BLaER1 (cell line): ENCODE measurements at regions not wholly inside any gene's neighbourhood (a gene's known extent, or its start where the extent isn't known, plus 50 kb on each side); places are given as distances from the start of the nearest gene placed in this dataset.

Experiments
- H3K27ac ChIP-seq: shearing (Covaris generic); formaldehyde crosslinking; 2 replicates; pipeline ENCODE4 v1.8.1; 2022
- H3K27me3 ChIP-seq: shearing (Covaris generic); formaldehyde crosslinking; 2 replicates; pipeline ENCODE4 v1.8.1; 2022
- H3K36me3 ChIP-seq: shearing (Covaris generic); formaldehyde crosslinking; 2 replicates; pipeline ENCODE4 v1.8.1; 2022
- H3K4me1 ChIP-seq: shearing (Covaris generic); formaldehyde crosslinking; 2 replicates; pipeline ENCODE4 v1.8.1; 2022
- H3K4me2 ChIP-seq: shearing (Covaris generic); formaldehyde crosslinking; 2 replicates; pipeline ENCODE4 v1.8.1; 2022
- H3K4me3 ChIP-seq: shearing (Covaris generic); formaldehyde crosslinking; 2 replicates; pipeline ENCODE4 v1.8.1; 2022
- H3K9ac ChIP-seq: shearing (Covaris generic); formaldehyde crosslinking; 2 replicates; pipeline ENCODE4 v1.8.1; 2022
- H3K9me3 ChIP-seq: shearing (Covaris generic); formaldehyde crosslinking; 2 replicates; pipeline ENCODE4 v1.8.1; 2022
- H4K20me1 ChIP-seq: shearing (Covaris generic); formaldehyde crosslinking; 2 replicates; pipeline ENCODE4 v1.8.1; 2022
- Cebpa-rat ChIP-seq: shearing (Covaris generic); IDR thresholded peaks from 2 replicates; pipeline ENCODE4 v1.8.1; 2022

DNA sequence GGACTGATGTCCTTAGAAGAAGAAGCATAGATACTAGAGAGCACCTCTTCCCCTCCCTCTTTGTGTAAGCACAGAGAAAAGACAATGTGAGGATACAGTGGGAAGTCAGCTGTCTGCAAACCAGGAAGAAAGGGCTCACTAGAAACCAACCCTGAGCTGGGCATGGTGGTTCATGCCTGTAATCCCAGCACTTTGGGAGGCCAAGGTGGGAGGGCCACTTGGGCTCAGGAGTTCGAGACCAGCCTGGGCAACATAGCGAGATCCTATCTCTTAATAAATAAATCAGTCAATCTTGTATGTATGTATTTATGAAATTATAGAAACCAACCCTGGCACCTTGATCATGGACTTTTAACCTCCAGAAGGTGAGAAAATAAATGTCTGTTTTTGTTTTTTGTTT, 118.3 kb downstream of the NPIPB5 start:
- Histone ChIP-seq H3K4me1 (no peaks in the 10 kb centered on the region), H3K27me3 (no peaks in the 10 kb centered on the region), H3K27ac (no peak overlapping the region), H3K36me3 (no peaks in the 10 kb centered on the region), H3K9me3 (no peaks in the 10 kb centered on the region), H3K4me3 (no peak overlapping the region), H3K9ac (no peak overlapping the region), H3K4me2 (no peak overlapping the region), H4K20me1 (no peaks in the 10 kb centered on the region)
- TF ChIP-seq Cebpa-rat = no peak

DNA sequence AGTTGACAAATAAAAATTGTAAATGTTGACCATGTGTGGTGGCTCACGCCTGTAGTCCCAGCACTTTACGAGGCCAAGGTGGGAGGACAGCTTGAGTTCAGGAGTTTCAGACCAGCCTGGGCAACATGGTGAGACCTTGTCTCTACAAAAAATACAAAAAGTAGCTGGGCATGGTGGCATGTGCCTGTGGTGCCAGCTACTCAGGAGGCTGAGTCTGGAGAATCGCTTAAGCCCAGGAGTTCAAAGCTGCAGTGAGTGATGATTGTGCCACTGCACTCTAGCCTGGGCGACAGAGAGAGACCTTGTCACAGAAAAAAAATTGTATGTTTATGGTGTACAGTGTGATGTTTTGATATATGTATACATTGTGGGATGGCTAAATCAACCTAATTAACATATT, 119.6 kb downstream of the NPIPB5 start:
- no peak for TF ChIP-seq Cebpa-rat
- Histone ChIP-seq H3K9ac (no peak overlapping the region), H3K4me2 (no peak overlapping the region), H3K36me3 (no peaks in the 10 kb centered on the region), H3K4me1 (no peaks in the 10 kb centered on the region), H3K27ac (no peak overlapping the region), H4K20me1 (no peaks in the 10 kb centered on the region), H3K4me3 (no peak overlapping the region), H3K27me3 (no peaks in the 10 kb centered on the region), H3K9me3 (no peaks in the 10 kb centered on the region)

DNA sequence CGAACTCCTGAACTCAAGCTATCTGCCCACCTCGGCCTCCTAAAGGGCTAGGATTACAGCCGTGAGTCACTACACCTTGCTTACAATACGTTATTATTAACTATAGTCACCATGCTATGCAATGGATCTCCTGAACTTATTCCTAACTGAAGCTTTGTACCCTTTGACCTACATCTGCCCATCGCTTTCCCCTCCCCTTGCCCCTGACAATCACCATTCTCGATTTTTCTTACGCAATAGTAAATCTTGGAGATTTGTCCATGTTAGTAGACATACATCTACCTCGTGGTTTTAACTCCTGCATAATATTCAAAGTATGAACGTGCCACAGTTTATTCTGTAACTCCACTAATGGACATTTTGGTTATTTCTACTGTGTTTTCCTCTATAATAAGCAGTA, 120.6 kb downstream of the NPIPB5 start:
- peak; percentile 69; the same call in 1 of the 2 replicates for TF ChIP-seq Cebpa-rat
- no peaks in the 10 kb centered on the region for H3K36me3 ChIP-seq
- no peaks in the 10 kb centered on the region for H3K27me3 ChIP-seq
- no peak overlapping the region for H3K4me2 ChIP-seq
- no peak overlapping the region for H3K27ac ChIP-seq
- H3K9me3 ChIP-seq = no peaks in the 10 kb centered on the region
- H4K20me1 ChIP-seq = no peaks in the 10 kb centered on the region
- H3K4me1 ChIP-seq = no peaks in the 10 kb centered on the region
- no peak overlapping the region for H3K9ac ChIP-seq
- H3K4me3 ChIP-seq = no peak overlapping the region

DNA sequence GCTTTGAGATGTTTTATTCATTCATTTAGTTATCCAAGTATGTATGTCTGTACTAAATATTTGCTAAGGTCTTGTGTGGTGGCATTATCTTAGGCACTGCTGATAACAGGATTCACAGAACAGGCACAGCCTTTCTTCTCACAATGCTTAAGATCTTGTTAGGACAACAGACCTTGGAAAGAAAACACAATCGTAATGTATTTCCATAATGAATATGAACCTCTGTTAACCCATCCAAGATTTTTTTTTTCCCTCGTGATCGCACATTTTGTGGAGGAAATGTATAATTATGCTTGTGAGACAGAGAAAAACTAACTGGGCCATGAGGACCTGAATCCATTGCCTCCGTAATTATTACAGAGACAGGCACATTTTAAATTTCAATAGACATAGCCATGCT, 121.9 kb downstream of the NPIPB5 start:
- H4K20me1 ChIP-seq = no peaks in the 10 kb centered on the region
- no peaks in the 10 kb centered on the region for H3K27me3 ChIP-seq
- H3K9me3 ChIP-seq = no peaks in the 10 kb centered on the region
- H3K9ac ChIP-seq = no peak overlapping the region
- no peaks in the 10 kb centered on the region for H3K4me1 ChIP-seq
- no peak overlapping the region for H3K27ac ChIP-seq
- H3K4me2 ChIP-seq = no peak overlapping the region
- H3K4me3 ChIP-seq = no peak overlapping the region
- H3K36me3 ChIP-seq = no peaks in the 10 kb centered on the region
- no peak for TF ChIP-seq Cebpa-rat

DNA sequence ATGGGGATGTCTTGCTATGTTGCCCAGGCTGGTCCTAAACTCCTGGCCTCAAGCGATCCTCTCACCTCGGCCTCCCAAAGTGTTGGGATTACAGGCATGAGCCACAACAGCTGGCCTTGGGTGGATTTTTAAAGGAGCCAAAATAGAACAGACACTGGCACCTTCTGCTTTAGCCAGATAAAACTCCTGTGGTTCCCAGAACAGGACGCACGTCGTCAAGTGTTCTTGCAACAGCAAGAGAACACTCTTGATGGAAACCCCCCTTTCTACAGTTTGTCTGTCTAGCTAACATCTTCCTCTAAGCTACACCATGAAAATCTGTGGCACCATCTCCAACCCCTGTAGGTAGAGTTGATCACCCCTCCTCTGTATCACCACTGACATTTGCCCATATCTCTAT, 122.6 kb downstream of the NPIPB5 start:
- no peaks in the 10 kb centered on the region for H3K4me1 ChIP-seq
- H3K36me3 ChIP-seq = no peaks in the 10 kb centered on the region
- H3K4me2 ChIP-seq = no peak overlapping the region
- no peak for TF ChIP-seq Cebpa-rat
- no peak overlapping the region for H3K4me3 ChIP-seq
- H3K9ac ChIP-seq = no peak overlapping the region
- no peaks in the 10 kb centered on the region for H3K27me3 ChIP-seq
- no peaks in the 10 kb centered on the region for H3K9me3 ChIP-seq
- H3K27ac ChIP-seq = no peak overlapping the region
- H4K20me1 ChIP-seq = no peaks in the 10 kb centered on the region

DNA sequence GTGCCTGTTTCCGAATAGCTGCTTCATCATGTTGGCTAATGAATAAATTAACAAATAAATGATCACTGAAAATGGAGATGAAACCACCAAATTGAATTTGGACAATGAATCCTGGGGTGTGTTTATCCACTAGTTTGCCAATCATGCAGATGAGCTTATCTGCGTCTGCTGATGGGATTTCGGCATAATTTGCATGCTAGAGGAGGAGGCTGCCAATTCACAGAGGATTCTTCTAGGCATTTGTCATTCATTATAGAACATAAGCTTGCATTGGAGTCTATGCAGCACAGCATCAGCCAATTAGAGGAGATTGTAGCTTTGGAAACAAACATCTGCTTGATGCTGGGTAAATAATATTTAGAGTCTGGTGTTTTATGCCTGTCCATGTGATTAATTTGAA, 123.1 kb downstream of the NPIPB5 start:
- H3K9me3 ChIP-seq = no peaks in the 10 kb centered on the region

DNA sequence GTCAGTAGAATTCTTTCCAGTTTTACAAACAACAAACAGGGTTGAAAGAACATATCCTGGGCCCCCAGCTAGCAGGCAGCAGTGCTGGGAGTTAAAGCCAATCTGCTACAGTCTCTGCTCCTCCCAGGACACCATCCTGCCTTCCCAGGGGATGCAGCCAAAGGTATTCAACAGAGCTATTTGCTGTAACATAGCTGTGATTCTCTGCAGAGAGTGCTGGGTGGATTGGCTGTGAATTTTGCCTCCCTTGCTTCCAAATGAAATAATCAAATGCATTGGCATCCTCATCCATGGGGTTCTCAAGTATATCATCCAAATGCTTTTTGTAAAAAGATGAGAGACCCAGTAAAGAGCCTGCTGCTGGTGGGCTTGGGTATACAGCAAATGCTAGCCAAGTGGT, 124.3 kb downstream of the NPIPB5 start:
- H3K27me3 ChIP-seq = no peaks in the 10 kb centered on the region
- H3K4me1 ChIP-seq = no peaks in the 10 kb centered on the region
- no peak overlapping the region for H3K4me3 ChIP-seq
- no peak overlapping the region for H3K4me2 ChIP-seq
- H3K9ac ChIP-seq = no peak overlapping the region
- no peaks in the 10 kb centered on the region for H3K36me3 ChIP-seq
- no peak overlapping the region for H3K27ac ChIP-seq
- no peak for TF ChIP-seq Cebpa-rat
- H3K9me3 ChIP-seq = no peaks in the 10 kb centered on the region
- H4K20me1 ChIP-seq = no peaks in the 10 kb centered on the region

More for the DNA sequence above, 123.1 kb downstream of the NPIPB5 start:
- H3K9ac ChIP-seq = no peak overlapping the region
- no peak overlapping the region for H3K4me3 ChIP-seq
- H3K27me3 ChIP-seq = no peaks in the 10 kb centered on the region
- no peak overlapping the region for H3K4me2 ChIP-seq
- H4K20me1 ChIP-seq = no peaks in the 10 kb centered on the region
- TF ChIP-seq Cebpa-rat = no peak
- no peaks in the 10 kb centered on the region for H3K36me3 ChIP-seq
- H3K4me1 ChIP-seq = no peaks in the 10 kb centered on the region
- H3K27ac ChIP-seq = no peak overlapping the region

DNA sequence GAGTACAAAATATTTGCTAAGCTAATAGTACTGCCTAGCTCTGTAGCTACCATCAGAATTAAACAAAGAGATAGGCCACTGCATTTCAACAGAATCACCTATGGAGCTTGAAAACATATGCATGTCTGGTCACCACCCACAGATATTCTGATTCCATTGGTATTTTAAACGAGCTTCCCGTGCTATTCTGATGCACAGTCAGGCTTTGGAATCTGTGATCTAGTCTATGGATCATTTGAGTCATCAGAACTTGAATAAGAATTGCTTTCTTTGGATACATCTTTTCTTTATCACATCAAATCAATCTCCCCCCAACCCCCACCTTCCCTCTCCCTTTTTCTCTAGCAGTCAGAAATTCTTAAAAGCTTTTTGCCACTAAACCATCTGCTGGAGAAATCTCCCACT, 124.7 kb downstream of the NPIPB5 start:
- Histone ChIP-seq H4K20me1 (no peaks in the 10 kb centered on the region), H3K9ac (no peak overlapping the region), H3K9me3 (no peaks in the 10 kb centered on the region), H3K4me2 (no peak overlapping the region), H3K27ac (no peak overlapping the region), H3K4me1 (no peaks in the 10 kb centered on the region), H3K4me3 (no peak overlapping the region), H3K27me3 (no peaks in the 10 kb centered on the region), H3K36me3 (no peaks in the 10 kb centered on the region)
- no peak for TF ChIP-seq Cebpa-rat

DNA sequence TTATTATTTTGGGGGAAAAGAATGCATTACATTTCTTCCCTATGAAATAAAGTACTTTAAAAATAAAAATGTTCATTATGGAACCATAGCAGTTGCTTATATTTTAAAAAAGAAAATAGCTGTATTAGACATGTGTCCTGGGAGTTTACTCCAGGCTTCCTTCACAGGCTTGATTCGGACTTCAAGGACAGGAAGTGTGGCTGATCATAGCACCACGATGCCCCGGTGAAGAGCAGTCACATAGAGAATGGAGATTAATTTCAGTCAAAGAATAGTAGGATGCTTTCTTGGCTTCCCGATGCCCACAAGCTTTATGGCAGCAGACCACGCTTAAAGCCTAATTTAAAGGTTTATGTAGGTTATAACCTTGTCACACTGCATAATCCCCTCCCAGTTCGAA, 125.1 kb downstream of the NPIPB5 start:
- Histone ChIP-seq H3K4me2 (no peak overlapping the region), H3K36me3 (no peaks in the 10 kb centered on the region), H3K27ac (no peak overlapping the region), H3K4me1 (no peaks in the 10 kb centered on the region), H3K4me3 (no peak overlapping the region), H3K9ac (no peak overlapping the region), H4K20me1 (no peaks in the 10 kb centered on the region), H3K9me3 (no peaks in the 10 kb centered on the region), H3K27me3 (no peaks in the 10 kb centered on the region)
- no peak for TF ChIP-seq Cebpa-rat

DNA sequence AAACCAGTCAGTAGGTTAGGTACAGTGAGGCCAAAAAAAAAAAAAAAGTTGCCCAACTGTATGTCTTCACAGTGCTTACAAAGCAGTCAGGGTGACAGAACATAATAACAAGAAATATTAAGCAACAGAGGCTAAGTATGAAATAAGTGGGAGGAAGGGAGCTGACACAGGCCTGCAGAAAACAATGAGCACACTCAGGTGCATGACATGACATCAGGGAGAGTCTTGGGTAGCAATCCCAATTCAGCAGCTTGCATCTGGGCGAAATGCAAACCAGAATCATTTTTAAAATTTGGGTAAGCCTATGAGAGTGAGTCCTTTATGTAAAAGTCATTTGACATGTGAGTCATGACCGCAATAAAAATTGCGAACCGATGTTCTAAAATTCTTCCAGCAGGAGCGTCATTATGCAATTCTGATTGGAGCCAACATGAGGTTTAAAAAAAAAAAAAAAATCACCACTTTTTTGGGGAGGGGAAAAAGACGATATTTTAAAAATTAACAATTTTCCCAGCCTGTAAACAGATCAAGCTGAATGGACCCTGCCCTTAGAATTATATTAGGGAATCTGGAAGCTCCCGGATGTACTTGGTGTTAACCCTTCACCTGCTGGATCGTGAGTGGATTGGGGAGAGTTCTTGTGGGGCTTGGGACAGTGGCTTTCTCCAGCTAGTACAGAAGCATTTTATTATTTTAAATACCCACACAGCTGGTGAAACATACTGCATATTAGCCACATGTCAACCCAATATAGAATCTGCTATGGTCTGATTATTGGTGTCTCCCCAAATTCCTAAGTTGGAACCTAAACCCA, 127.9 kb downstream of the NPIPB5 start:
- H3K4me1 ChIP-seq = no peaks in the 10 kb centered on the region

More for the DNA sequence above, 127.9 kb downstream of the NPIPB5 start:
- no peaks in the 10 kb centered on the region for H3K36me3 ChIP-seq
- TF ChIP-seq Cebpa-rat = no peak
- no peak overlapping the region for H3K27ac ChIP-seq
- no peak overlapping the region for H3K9ac ChIP-seq
- H3K4me2 ChIP-seq = no peak overlapping the region
- no peaks in the 10 kb centered on the region for H3K27me3 ChIP-seq
- no peaks in the 10 kb centered on the region for H3K9me3 ChIP-seq
- H3K4me3 ChIP-seq = no peak overlapping the region
- H4K20me1 ChIP-seq = no peaks in the 10 kb centered on the region; the same call in 1 of the 2 replicates
